GM18498 (cell line): ENCODE measurements at regions not wholly inside any gene's neighbourhood (a gene's known extent, or its start where the extent isn't known, plus 50 kb on each side); places are given as distances from the start of the nearest gene placed in this dataset.

ENCODE experiments used
- ATAC-seq: cut with Tn5 transposase; IDR thresholded peaks from one replicate; pipeline ENCODE4 v1.9.1; 2021; ENCODE audit warnings: mild to moderate bottlenecking, moderate library complexity; ENCODE audit not compliant: unreplicated experiment

- no peak for ATAC-seq
These were observed 51.4 kb upstream of the ITM2B start for GRCh38 chr13:48181482-48182145.

GRCh38 chr13:48178126-48178525 is 54.9 kb upstream of the ITM2B start:
- ATAC-seq: no peak

- ATAC-seq: no peak
These were observed 56.2 kb upstream of the ITM2B start for GRCh38 chr13:48176781-48177180.

GRCh38 chr13:48175185-48175584 is 57.8 kb upstream of the ITM2B start:
- no peak for ATAC-seq

- ATAC-seq: no peak
These were observed 65.1 kb upstream of the ITM2B start for GRCh38 chr13:48167866-48168265.

GRCh38 chr13:48165727-48166126 is 67.3 kb upstream of the ITM2B start:
- ATAC-seq: no peak

GRCh38 chr13:48165063-48165462 is 67.9 kb upstream of the ITM2B start:
- ATAC-seq: no peak

- ATAC-seq: no peak
These were observed 68.2 kb upstream of the MED4 start for GRCh38 chr13:48163061-48163460.

- ATAC-seq: no peak
These were observed 67.3 kb upstream of the MED4 start for GRCh38 chr13:48162217-48162616.

- ATAC-seq: no peak
These were observed 66.8 kb upstream of the MED4 start for GRCh38 chr13:48161530-48162179.

- ATAC-seq: no peak
These were observed 65.8 kb upstream of the MED4 start for GRCh38 chr13:48160606-48161278.

- no peak for ATAC-seq
These were observed 64.9 kb upstream of the MED4 start for GRCh38 chr13:48159826-48160225.

GRCh38 chr13:48159401-48159800 is 64.5 kb upstream of the MED4 start:
- ATAC-seq: no peak

GRCh38 chr13:48158915-48159314 is 64.0 kb upstream of the MED4 start:
- no peak for ATAC-seq

- ATAC-seq: peak; percentile 52
These were observed 63.4 kb upstream of the MED4 start for GRCh38 chr13:48158290-48158689.

GRCh38 chr13:48156466-48156865 is 61.6 kb upstream of the MED4 start:
- peak; percentile 43 for ATAC-seq

GRCh38 chr13:48155848-48156247 is 60.9 kb upstream of the MED4 start:
- peak; percentile 40 for ATAC-seq

- no peak for ATAC-seq
These were observed 59.8 kb upstream of the MED4 start for GRCh38 chr13:48154671-48155070.

- ATAC-seq: no peak
These were observed 58.3 kb upstream of the MED4 start for GRCh38 chr13:48153186-48153585.

GRCh38 chr13:48151363-48152161 is 56.7 kb upstream of the MED4 start:
- ATAC-seq: peak; percentile 54

GRCh38 chr13:48148454-48148853 is 53.5 kb upstream of the MED4 start:
- no peak for ATAC-seq
